Hypothalamus (tissue), 51 donors: ENCODE measurements at regions not wholly inside any gene's neighbourhood (a gene's known extent, or its start where the extent isn't known, plus 50 kb on each side); places are given as distances from the start of the nearest gene placed in this dataset.

Experiments used
- DNase-seq, 51 donors: peaks; one replicate each; lab custom pipeline; 2025; lab: John Stamatoyannopoulos, UW

DNA sequence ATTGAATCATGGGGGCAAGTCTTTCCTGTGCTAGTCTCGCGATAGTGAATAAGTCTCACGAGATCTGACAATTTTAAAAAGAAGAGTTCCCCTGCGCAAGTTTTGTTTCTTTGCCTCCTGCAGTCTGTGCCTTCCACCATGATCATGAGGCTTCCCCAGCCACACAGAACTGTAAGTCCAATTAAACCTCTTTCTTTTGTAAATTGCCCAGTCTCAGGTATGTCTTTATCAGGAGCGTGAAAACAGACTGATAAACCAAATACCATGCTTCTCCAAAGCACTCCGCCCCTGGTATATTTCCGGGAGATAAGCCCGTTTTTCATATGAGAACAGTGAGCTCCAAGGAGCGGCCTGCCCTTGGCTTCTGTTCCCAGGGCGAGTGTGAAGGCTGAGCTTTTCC is 118.9 kb downstream of the EVX1 start:
- no peak for DNase-seq

DNA sequence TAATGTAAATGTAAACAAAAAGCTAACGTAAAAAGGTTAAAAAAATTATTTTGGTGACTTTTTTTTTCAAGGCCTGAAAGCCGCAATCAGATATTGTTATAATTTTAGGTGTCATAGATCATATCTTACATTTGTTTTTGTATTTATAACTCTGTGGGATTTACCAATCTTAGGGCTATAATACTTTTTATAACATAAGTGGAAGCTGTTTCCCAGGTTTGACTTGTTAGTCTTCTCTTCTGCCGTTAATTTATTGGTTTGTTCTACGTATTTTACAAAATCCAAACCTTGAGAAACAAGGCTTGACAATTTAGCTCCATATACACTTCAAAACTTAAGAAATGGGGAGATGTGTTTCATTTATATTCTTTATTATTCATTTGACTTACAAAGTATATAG is 119.4 kb downstream of the EVX1 start:
- DNase-seq: no peak

DNA sequence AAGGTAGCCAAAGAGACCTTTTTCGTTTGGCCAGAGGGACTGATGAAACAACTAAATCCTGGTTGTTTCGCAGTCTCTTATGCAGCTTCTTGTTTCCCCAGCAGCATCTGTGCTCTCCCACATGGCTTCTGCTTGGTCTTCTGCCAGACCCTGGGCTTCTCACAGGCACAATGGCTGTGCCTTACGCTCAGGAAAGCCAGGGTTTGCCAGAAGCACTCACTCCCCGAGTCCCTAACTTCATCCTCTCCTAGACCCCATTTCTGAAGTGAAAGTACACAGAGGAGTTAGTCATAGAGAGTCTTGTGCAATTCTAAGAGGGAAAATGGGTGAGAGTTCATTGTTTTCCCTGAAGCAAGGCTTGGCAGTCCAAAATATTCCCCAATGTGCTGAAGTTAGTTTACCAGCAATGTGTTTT is 121.7 kb downstream of the EVX1 start:
- DNase-seq: peak in 38 of 51 donors; percentile 2 to 80 (median 31)

DNA sequence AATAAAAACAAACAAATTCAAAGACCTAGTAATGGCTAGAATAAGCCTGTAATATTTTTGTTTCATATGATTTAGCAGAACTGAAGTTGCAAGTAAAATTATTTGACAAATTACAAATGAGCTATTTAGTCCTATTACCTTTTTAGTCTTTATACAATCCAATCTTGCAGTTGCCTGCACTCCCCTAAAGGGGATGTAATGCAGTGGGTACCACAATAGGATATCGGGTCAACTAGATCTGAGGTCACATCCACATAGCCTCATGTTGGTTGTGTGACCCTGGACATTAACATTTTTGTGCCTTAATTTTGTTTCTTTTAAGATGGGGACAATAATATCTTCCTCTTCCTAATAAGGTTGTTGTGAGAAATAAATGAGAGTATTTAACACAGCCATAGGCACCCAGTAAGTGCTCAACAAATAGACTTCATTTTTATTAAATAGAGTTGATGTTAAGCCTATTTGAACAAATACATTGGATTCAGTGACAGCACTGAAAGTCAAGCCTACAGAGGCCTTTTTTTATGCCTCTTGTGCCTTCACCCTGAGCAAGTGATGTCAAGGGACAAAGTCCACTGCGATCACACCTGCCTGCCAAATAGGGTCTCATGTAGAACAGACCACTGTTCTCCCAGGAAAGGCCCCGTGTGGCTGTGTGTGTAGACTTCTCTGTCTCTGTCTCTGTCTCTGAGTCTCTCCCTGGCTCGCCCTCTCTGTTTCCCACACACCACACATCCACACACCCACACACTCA is 124.8 kb downstream of the EVX1 start:
- no peak for DNase-seq

DNA sequence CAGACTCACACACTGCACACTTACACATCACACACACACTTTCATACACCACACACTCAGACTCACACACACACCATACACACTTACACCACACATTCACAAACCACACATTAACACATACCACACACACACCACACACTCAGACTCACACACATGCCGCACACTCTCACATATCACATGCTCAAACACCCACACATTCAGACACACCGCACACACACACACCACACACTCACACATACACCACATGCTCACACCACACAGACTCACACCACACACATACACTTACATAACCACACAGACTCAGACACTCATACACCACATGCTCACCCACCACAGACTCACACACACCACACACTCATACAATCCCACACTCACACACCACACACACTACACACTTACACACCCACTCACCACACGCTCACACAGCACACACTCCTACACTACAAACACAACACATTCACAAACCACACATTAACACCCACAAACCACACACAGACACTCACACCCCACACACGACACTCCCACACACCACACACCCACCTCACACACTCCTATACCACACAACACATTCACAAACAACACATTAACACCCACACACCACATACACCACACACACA is 125.4 kb downstream of the EVX1 start:
- DNase-seq: no peak

DNA sequence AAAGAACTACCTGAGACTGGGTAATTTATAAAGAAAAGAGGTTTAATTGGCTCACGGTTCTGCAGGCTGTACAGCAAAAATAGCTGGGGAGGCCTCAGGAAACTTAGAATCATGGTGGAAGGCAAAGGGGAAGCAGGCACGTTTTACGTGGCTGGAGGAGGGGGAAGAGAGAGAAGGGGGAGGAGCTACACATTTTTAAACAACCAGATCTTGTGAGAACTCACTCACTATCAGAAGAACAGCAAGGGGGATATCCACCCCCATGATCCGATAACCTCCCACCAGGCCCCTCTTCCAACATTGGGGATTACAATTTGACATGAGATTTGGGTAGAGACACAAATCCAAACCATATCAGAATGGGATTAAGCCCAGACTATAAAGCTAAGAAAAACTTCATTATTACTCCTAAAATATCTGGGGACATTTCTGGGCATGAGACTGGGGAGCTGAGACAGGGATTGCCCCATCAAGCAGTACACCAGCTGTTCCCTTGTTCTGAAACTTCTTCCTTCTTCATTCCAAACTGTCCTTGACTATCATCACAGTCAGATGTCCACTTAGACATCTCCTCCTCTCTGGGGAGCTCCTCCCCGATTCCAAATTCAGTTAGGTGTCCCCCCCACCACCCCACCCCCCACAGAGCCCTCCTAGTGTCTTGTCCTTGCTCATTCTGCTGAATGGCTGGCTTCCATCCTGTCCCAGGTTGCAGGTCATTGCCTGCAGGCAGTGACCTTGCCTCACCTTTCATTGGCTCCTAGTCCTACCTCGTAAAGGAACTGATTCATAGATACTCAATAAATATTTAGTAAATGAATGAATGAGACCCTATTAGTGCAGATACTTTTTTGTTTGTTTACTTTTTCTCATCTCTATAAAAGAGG is 132.6 kb downstream of the EVX1 start:
- no peak for DNase-seq

DNA sequence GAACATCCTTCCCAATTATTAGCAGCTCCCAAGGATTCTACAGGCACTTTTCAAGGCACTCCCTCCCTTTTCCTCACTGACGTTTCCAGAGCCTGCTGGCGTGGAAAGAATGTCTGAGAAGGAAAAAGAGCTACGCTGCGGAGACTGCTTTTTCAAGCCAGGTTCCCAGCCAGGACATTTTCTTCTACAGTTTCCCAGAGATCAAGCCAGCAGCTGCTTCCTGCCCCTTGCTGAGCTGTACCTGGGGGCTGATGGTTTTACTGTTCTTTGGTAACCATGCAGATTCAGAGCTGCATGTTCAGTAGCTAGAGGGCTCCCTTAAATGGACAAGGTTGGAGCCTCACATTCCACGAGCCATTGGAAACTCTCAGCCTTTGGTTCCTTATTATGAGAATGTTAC is 133.4 kb downstream of the EVX1 start:
- peak in 8 of 51 donors; percentile 1 to 13 (median 4) for DNase-seq

DNA sequence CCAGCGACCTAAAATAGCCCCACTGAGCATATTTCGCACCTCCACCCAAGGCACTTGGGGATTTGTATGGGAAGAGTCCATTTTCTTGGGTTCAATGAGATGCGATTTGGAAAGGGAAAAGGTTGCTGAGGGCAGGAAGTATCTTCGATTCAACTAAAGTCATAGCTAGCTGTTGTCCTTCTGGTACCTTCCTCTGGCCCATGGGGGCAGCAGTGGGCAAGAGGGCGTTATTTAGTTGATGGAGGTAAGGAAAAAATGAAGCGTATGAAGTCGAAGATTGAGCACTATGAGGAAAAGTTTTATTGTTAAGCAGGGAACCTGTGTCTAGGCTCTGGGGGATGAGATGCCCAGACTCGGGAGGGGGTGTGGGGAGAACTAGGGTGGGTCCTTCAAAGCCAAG is 135.4 kb downstream of the EVX1 start:
- no peak for DNase-seq

DNA sequence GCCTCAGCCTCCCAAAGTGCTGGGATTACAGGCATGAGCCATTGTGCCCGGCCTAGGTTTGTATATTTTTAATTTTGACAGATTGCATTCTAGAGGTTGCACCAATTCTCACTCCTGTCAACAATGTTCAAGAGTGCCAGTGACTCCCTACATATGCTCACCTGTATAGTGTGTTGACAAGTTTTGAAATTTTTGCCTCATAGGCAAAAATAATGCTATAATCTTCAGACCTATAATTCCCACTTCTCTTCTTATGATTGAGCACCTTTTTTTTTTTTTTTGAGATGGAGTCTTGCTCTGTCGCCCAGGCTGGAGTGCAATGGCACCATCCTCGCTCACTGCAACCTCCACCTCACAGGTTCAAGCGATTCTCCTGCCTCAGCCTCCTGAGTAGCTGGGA is 139.7 kb downstream of the EVX1 start:
- DNase-seq: no peak

DNA sequence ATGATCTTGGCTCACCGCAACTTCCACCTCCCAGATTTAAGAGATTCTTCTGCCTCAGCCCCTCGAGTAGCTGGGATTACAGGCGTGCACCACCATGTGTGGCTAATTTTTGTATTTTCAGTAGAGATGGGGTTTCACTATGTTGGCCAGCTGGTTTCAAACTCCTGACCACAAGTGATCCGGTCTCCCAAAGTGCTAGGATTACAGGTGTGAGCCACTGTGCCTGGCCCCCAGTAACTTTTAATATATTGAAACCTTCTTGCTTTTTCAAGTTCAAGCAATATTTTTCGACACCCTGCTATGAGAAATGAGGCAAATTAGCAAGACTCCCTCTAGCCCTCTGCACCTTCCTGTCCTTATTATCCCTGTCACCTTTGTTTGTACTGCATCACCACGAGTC is 144.0 kb downstream of the EVX1 start:
- no peak for DNase-seq

DNA sequence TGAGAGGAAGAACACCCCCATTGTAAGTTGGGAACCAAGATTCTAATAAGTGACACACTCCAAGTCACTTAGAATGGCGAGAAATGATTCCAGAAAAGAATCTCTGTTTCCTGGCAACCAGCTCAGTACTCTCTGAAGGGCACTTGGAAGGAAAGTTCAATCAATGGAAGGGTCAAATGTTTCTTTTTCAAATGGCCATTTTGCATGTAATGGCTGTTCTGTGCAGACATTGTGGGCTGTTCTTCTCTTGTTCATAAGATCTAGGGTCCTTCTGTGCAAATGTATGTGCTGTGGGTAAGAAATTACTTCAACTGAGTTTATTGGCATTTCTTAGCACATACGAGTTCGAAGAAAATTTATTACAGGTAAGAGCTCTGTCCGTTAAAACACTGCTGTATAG is 145.3 kb downstream of the EVX1 start:
- no peak for DNase-seq

DNA sequence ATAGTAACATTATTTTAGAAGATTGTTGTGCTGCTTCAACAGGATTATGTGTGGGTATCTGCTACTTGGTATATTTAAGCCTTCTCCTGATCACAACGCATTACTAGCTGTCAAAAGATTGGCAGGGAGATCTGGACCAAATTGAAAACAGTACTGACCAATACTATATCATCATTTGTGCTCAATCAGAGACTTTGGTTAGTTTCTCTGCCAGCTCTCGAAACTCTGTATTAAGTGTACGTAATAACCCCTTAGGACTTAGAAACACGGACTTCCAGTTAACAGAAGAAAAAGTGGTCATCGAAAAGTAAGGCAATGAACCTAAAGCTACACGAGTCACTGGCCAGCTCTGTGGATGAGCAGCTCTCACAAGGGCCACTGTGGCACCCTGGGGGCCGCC is 146.0 kb downstream of the EVX1 start:
- DNase-seq: no peak

DNA sequence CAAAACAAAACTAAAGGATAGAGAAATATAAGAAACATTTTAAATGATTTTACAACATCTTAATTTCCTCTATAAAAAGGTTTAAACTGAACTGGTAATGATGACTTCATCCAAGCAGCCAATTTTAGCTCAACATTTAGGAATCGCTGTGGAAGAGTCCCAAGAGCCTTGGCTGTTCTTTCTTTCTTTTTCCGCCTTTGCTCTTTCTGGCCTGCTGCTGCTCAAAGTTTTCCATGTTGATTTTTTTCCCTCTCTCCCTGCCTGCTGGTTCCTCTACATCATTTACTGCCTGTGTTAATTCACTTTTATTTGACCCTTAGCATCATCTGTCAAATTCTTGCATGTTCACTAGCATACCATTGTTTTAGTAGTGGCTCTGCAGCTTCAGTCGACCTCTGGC is 146.9 kb downstream of the EVX1 start:
- DNase-seq: no peak

DNA sequence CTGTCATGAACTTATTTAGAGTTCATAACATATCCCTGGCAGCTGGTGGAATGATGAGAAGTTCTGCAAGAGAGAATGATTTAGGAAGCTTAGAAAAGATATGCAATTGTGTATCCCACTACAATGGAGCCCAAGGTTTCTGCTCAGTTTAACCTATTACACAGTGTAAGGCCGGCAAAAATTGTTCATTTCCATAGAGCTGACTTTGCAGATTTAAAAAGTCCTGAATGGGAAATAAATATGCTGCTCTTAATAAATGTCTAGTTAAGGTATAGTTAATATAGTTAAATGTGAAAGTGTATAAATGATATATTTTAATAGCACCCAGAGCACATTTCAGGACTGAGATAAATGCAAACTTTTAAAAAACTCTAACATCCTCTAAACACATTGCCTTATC is 149.9 kb downstream of the EVX1 start:
- no peak for DNase-seq

DNA sequence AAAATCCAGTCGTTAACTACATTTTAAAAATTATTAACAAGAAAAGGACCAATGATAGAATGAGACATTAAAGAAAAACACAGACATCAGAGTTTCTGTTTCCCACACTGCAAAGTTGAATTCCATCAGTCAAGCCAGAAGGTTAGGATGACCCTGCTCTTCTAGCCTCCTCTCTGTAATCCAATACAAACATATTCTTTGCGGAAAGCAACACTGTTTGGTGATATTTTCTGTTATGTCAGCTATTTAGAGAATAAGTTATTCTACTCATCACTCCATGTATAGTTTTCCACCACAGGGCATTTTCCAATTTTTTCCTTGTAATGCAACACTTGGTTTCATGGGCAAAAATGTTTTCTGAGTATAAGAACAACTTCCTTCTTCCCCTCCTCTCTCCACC is 152.3 kb downstream of the EVX1 start:
- no peak for DNase-seq

DNA sequence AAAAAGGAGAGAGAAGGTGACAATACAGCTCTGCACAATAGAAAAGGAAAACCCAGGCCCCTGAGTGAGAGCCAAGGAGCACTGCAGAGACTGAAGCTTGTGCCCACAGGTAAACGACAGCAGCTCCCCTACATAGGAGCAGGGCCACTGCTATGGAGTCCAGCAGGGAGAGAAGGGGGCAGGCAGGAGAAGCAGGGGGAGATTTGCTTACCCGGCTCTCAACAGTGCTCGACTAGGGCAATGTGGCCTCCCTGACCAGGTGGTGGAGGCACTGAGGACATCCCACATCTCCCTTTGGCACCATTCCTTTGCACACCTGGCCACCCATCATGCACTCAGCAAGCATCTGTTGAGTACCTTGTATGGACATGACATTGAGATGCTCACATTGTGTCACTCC is 153.0 kb downstream of the EVX1 start:
- DNase-seq: no peak

DNA sequence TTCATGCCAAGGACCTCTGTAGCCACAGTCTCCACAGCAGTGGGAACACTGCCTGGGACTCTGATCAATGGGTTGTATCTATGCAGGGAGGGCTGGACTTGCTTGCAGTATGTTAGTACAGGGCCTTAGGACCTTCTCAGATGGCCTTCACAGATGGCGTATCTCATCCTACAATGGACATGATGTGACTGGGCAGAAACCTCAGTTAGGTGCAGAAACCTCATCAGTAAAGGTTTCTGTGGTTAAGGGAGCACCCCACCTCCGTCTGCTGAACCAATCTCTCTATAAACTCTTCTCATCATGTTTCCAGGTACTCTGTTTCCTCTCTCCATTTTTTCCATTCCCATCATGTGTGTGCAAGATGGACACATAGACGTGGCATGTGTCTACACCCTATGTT is 154.9 kb downstream of the EVX1 start:
- no peak for DNase-seq

DNA sequence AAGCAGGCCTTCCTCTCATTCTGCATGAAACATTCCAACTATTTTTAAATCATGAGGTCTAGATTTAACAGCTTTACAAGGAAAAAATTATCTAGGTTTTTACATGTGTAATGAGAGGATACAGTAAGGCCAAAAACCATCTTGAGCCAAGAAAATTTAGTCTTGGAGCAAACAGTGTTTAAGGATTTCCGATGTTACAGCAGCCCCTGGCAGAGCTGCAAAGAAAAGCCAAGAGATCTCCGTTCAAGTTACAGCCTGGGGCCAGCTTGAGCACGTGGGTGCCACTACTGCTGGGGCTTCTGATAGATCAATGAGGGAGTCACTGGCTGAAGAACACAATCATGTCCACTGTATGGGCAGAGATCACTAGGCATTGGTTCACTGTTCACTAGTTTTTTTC is 156.2 kb downstream of the EVX1 start:
- DNase-seq: no peak

DNA sequence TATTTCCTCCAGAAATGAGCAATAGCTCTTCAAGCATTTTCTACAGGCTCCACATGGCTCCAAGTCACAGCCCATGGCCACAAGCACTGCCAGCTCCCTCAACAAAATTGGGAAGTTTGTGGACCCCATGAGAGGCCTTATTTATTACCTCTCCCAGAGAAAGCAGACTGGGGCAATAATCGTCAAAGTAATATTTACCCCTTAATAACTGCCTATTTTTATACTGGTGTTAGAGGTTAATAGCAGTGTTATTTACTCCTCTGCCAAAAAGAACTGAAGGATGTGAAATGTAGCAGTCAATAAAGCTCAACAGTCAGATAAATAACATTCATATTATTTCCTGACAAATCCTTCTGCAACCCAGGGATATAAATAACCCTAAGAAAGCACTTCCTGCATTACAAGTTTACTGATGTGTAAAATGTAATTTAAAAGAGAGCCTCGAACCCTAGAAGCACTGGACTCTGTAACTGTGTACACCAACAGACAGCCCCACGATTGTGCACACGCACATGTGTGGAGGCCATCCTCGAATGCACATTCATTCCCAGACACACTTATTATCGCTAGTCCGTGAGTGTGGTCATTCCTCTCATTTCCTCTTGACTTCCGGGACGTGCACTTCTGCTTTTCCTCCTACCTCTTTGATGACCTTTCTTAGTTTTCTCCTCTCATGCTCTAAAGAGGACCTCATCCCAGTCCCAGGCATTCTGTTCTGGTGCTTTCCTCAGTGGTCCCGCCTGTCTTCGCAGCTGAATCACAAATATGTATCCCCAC is 157.4 kb downstream of the EVX1 start:
- no peak for DNase-seq

DNA sequence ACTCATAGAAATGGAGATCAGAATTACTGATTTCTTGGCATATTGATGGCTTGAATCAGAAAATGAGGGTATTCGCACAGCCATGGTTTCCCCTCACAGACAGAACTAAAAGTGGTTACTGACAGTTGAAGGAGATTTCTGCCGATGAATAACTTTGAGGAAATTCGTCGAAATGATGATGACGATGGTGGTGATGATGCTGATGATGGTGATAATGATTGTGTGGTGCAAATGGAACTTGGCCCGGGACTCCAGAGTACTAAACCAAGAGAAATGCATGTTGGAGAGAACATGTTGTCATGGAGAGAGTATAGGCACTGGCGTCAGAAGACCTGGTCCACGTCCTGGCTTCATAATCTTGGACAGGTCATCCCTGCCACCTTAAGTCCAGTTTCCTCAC is 163.2 kb downstream of the EVX1 start:
- no peak for DNase-seq

DNA sequence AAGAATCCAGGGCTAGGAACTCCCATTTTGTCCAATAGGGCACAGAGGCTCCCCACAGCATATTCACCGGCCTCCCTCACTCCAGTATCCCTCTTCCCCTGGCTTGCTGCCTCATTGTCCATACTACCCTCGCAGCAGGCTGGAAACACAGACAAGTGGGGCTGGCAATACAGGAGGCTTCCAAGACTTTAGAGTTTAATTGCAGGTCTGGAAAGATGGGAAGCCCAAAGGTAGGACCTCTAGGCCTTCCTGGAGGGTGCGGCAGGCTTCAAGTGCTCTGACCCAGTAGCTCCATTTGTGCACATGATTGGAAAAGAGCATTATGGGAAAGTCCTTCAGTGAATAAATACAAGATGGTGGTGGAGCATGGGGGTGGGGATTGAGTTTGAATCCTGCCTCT is 166.7 kb downstream of the EVX1 start:
- DNase-seq: no peak
